ENCODE measurements at regions not wholly inside any gene's neighbourhood (a gene's known extent, or its start where the extent isn't known, plus 50 kb on each side); places are given as distances from the start of the nearest gene placed in this dataset.

DNA sequence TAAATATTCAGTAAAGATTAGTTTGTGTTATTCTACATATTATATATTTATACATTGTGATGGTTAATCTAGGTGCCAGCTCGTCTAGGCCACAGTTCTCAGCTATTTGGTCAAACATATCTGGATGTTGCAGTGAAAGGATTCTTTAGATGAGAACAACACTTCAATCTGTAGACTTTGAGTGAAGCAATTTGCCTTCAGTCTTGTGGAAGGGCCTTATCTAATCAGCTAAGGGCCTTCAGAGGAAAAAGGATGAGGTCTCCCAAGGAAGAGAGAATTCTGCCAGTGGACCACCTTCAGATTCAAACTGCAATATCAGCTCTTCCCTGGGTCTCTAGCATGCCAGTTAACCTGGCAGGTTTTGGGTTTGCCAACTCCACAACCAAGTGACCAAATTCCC lies 112.0 kb downstream of the SH3TC2 start:
- Histone ChIP-seq H3K4me3 (ENCODE audit: low read length) (no peak overlapping the region), H3K27me3 (ENCODE audit: control insufficient read depth, insufficient read depth) (no peaks in the 10 kb centered on the region), H3K27ac (ENCODE audit: low read length) (no peak overlapping the region), H3K4me1 (ENCODE audit: control insufficient read depth, insufficient read depth, low read length) (peaks cover 2% of the 10 kb centered on the region), H3K9me3 (ENCODE audit: control insufficient read depth, low read length) (no peaks in the 10 kb centered on the region)
- 65% methylated on average over 1 of the region's 1 CpG for WGBS
- DNase-seq (no peak), ATAC-seq (no peak)
- intact Hi-C loops (cut with DNase I) = loop anchor here in 1 of 4 donors (10.0 kb wide), 1 partner anchor 216 kb away; no protein-coding TSS in a partner anchor

DNA sequence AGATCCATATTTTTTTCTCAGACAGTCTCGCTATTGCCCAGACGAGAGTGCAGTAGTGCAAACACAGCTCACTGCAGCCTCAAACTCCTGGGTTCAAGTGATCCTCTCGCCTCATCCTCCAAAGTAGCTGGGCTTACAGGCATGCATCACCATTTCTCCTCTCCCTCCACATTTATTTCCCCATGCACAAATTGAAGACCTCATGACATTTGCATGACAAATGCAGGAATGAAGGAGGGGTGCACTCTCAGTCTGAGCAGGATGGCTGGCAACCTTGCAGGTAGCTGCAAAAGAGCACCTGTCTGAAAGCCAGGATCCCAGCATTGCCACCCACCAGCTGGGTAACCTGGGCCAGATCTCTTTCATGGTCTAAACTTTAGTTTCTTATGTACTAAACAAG lies 111.2 kb downstream of the SH3TC2 start:
- no peak for DNase-seq
- WGBS = 90% methylated on average over 3 of the region's 3 CpGs
- Histone ChIP-seq H3K27ac (ENCODE audit: low read length) (no peak overlapping the region), H3K9me3 (ENCODE audit: control insufficient read depth, low read length) (no peaks in the 10 kb centered on the region), H3K4me3 (ENCODE audit: low read length) (no peak overlapping the region), H3K4me1 (ENCODE audit: control insufficient read depth, insufficient read depth, low read length) (peaks cover 2% of the 10 kb centered on the region), H3K27me3 (ENCODE audit: control insufficient read depth, insufficient read depth) (no peaks in the 10 kb centered on the region)
- no peak for ATAC-seq
- intact Hi-C loops (cut with DNase I) = loop anchor here in 1 of 4 donors (10.0 kb wide), 1 partner anchor 217 kb away; no protein-coding TSS in a partner anchor

DNA sequence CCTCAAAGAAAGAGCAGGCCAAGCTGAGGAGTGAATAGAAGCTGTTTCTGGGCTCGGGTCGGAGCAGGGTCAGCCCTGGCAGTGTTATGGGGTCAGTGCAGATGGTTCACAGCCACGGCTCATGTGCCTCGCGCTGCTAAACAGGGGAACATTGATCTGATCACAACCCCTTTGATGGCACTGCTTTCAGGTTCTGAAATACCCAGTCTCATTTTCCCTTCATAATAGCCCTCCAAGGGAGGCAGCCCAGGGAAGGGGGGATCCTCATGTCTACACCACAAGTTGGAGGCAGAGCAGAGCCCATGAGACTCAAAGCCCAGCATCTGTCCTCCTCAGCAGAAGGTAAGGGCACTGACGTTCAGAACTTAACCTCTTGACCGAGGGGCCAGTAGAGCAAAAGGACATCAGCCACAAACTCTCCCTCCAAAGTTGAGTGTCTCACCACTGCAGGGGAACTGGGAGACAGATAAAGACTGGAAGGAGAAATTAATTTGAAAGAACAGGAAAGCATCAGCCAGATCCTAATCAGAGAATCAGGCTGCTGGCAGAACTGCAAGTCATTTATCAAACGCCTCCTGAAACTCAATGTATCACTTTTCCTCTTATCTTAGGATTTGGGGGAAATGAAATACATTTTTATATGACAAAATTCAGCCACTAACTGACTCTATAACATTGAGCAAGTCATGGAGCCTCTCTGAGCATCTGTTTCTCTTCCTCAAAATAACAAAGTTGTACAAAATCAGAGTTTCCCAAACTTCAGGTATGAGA lies 110.6 kb downstream of the SH3TC2 start:
- WGBS = 69% methylated on average over 8 of the region's 8 CpGs
- H3K27me3 ChIP-seq (ENCODE audit: control insufficient read depth, insufficient read depth) = no peaks in the 10 kb centered on the region
- intact Hi-C loops (cut with DNase I) = loop anchor here in 1 of 4 donors (10.0 kb wide), 1 partner anchor 217 kb away; no protein-coding TSS in a partner anchor
- H3K4me1 ChIP-seq (ENCODE audit: control insufficient read depth, insufficient read depth, low read length) = peaks cover 2% of the 10 kb centered on the region
- H3K27ac ChIP-seq (ENCODE audit: low read length) = no peak overlapping the region
- no peak for DNase-seq
- ATAC-seq = no peak
- no peak overlapping the region for H3K4me3 ChIP-seq (ENCODE audit: low read length)
- no peaks in the 10 kb centered on the region for H3K9me3 ChIP-seq (ENCODE audit: control insufficient read depth, low read length)

DNA sequence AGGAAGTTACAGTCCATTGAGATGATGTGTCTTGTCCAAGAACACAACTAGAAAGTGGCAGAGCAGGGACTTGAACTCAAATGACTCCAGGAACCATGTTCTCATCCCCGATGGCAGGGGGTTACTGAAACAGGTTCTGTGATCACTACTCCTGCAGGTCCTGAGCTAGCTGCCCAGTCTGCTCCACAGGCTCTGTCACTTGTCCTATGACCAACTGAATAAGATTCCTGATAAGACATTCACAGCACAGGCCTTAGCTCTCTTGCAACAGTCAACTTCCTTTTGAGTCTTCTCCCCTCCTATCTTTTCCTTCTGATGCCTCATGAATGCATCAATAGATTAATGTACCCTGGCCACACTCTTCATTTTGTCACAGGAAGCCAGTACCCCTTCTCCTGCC lies 109.2 kb downstream of the SH3TC2 start:
- intact Hi-C loops (cut with DNase I) = loop anchor here in 1 of 4 donors (10.0 kb wide), 1 partner anchor 219 kb away; no protein-coding TSS in a partner anchor
- H3K4me3 ChIP-seq (ENCODE audit: low read length) = no peak overlapping the region
- no peaks in the 10 kb centered on the region for H3K27me3 ChIP-seq (ENCODE audit: control insufficient read depth, insufficient read depth)
- H3K9me3 ChIP-seq (ENCODE audit: control insufficient read depth, low read length) = no peaks in the 10 kb centered on the region
- no peak overlapping the region for H3K27ac ChIP-seq (ENCODE audit: low read length)
- peaks cover 2% of the 10 kb centered on the region for H3K4me1 ChIP-seq (ENCODE audit: control insufficient read depth, insufficient read depth, low read length)
- 98% methylated on average over 1 of the region's 1 CpG for WGBS
- DNase-seq (no peak), ATAC-seq (no peak)
